ENCODE measurements at regions not wholly inside any gene's neighbourhood (a gene's known extent, or its start where the extent isn't known, plus 50 kb on each side); places are given as distances from the start of the nearest gene placed in this dataset.

- Histone ChIP-seq H3K36me3 (replicated peaks in 1 of 2; ENCODE audit: control insufficient read depth in 1 of 2, insufficient read depth in 2 of 2, low read length in 1 of 2) (no peaks in the 10 kb centered on the region), H4K20me1 (ENCODE audit: insufficient read depth) (no peaks in the 10 kb centered on the region), H3K4me1 (ENCODE audit: control insufficient read depth in 1 of 2, insufficient read depth in 2 of 2, low read depth in 1 of 2, low read length in 1 of 2) (no peaks in the 10 kb centered on the region), H3K9me3 (no peaks in the 10 kb centered on the region), H3K27me3 (ENCODE audit: insufficient read depth) (no peaks in the 10 kb centered on the region), H3K9ac (no peak overlapping the region), H3K4me3 (ENCODE audit: low read depth in 2 of 2, low read length in 1 of 2) (no peak overlapping the region), H3K4me2 (no peak overlapping the region), H2AFZ (ENCODE audit: low read depth) (no peak overlapping the region), H3K27ac (ENCODE audit: low read depth in 2 of 2, low read length in 1 of 2) (no peak overlapping the region), H3K79me2 (ENCODE audit: insufficient read depth) (no peaks in the 10 kb centered on the region), H3K9me2 (no peaks in the 10 kb centered on the region), H3F3A (replicated peaks; ENCODE audit: insufficient read depth) (no peaks in the 10 kb centered on the region)
- no peak for TF ChIP-seq MEF2A (IDR thresholded peaks at IDR 0.05; ENCODE audit: borderline replicate concordance, low read depth)
- no peak for TF ChIP-seq TAF1 (IDR thresholded peaks at IDR 0.05; ENCODE audit: borderline replicate concordance, low read depth, low read length)
- TF ChIP-seq SMC3 (IDR thresholded peaks at IDR 0.05; ENCODE audit: low read depth, low read length): no peak
- no peak for TF ChIP-seq EP300 (IDR thresholded peaks at IDR 0.05; ENCODE audit: borderline replicate concordance in 1 of 2, low read depth in 1 of 2, low read length in 1 of 2)
- 66% methylated on average over 3 of the region's 3 CpGs for WGBS (ENCODE audit: low lambda C conversion rate)
- ChIA-PET POLR2A (no interaction called here), CTCF (no interaction called here)
- no peak for DNase-seq
These were observed 199.8 kb upstream of the POU3F2 start for GRCh38 chr6:98634569-98634968.

- Histone ChIP-seq H3F3A (replicated peaks; ENCODE audit: insufficient read depth) (no peaks in the 10 kb centered on the region), H3K4me1 (ENCODE audit: control insufficient read depth in 1 of 2, insufficient read depth in 2 of 2, low read depth in 1 of 2, low read length in 1 of 2) (no peaks in the 10 kb centered on the region), H3K79me2 (ENCODE audit: insufficient read depth) (no peaks in the 10 kb centered on the region), H3K4me2 (no peak overlapping the region), H3K9ac (no peak overlapping the region), H4K20me1 (ENCODE audit: insufficient read depth) (no peaks in the 10 kb centered on the region), H2AFZ (ENCODE audit: low read depth) (no peak overlapping the region), H3K27ac (ENCODE audit: low read depth in 2 of 2, low read length in 1 of 2) (no peak overlapping the region), H3K36me3 (replicated peaks in 1 of 2; ENCODE audit: control insufficient read depth in 1 of 2, insufficient read depth in 2 of 2, low read length in 1 of 2) (no peaks in the 10 kb centered on the region), H3K9me3 (no peaks in the 10 kb centered on the region), H3K9me2 (no peaks in the 10 kb centered on the region), H3K4me3 (ENCODE audit: low read depth in 2 of 2, low read length in 1 of 2) (no peak overlapping the region), H3K27me3 (ENCODE audit: insufficient read depth) (no peaks in the 10 kb centered on the region)
- POLR2A ChIA-PET: no interaction called here
- DNase-seq: no peak
- CTCF ChIA-PET: no interaction called here
- WGBS (ENCODE audit: low lambda C conversion rate): 51% methylated on average over 2 of the region's 2 CpGs
- TF ChIP-seq FOSL2 (IDR thresholded peaks at IDR 0.05; ENCODE audit: borderline replicate concordance, low read depth) (no peak), ELF1 (IDR thresholded peaks at IDR 0.05) (no peak), RCOR1 (IDR thresholded peaks at IDR 0.05; ENCODE audit: low read length) (no peak), CHD2 (IDR thresholded peaks at IDR 0.05; ENCODE audit: low read length, partially characterized antibody) (no peak), YY1 (IDR thresholded peaks at IDR 0.05; ENCODE audit: low read depth) (no peak), RXRA (IDR thresholded peaks at IDR 0.05; ENCODE audit: borderline replicate concordance, low read depth) (no peak), TAF1 (IDR thresholded peaks at IDR 0.05; ENCODE audit: borderline replicate concordance, low read depth, low read length) (no peak)
These were observed 199.2 kb upstream of the POU3F2 start for GRCh38 chr6:98635191-98635590.

DNA sequence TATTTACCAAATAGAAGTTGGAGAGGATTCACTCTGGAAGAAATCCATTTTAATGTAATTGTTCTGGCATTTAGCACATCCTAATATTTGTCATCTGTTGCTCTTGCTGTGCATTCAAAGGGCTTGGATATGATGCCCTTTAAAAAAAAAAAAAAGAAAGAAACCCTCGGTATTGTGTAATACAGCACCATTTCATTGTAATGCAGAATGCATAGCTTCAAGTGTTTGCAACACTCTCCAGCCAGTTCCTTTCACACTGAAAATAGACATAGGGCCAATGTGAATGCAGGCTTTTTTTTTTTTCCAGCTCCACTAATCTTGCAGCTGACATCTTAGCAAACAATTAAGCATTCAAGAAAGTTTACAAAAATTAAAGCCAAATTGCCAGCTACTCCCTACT is 197.4 kb upstream of the POU3F2 start:
- ChIA-PET POLR2A (no interaction called here), CTCF (interaction anchor here (0.6 kb wide), 1 partner anchor 9 kb away, joined by 3 read pairs; no protein-coding TSS in a partner anchor)
- WGBS (ENCODE audit: low lambda C conversion rate): 43% methylated on average over 1 of the region's 1 CpG
- TF ChIP-seq NRF1 (IDR thresholded peaks at IDR 0.05; ENCODE audit: low read depth, low read length): no peak
- no peak for TF ChIP-seq JUND (IDR thresholded peaks at IDR 0.05)
- TF ChIP-seq YY1 (IDR thresholded peaks at IDR 0.05; ENCODE audit: low read depth): no peak
- TF ChIP-seq, protein P1, sequence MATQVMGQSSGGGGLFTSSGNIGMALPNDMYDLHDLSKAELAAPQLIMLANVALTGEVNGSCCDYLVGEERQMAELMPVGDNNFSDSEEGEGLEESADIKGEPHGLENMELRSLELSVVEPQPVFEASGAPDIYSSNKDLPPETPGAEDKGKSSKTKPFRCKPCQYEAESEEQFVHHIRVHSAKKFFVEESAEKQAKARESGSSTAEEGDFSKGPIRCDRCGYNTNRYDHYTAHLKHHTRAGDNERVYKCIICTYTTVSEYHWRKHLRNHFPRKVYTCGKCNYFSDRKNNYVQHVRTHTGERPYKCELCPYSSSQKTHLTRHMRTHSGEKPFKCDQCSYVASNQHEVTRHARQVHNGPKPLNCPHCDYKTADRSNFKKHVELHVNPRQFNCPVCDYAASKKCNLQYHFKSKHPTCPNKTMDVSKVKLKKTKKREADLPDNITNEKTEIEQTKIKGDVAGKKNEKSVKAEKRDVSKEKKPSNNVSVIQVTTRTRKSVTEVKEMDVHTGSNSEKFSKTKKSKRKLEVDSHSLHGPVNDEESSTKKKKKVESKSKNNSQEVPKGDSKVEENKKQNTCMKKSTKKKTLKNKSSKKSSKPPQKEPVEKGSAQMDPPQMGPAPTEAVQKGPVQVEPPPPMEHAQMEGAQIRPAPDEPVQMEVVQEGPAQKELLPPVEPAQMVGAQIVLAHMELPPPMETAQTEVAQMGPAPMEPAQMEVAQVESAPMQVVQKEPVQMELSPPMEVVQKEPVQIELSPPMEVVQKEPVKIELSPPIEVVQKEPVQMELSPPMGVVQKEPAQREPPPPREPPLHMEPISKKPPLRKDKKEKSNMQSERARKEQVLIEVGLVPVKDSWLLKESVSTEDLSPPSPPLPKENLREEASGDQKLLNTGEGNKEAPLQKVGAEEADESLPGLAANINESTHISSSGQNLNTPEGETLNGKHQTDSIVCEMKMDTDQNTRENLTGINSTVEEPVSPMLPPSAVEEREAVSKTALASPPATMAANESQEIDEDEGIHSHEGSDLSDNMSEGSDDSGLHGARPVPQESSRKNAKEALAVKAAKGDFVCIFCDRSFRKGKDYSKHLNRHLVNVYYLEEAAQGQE (IDR thresholded peaks at IDR 0.05; ENCODE audit: low read depth, low read length): no peak
- TF ChIP-seq, protein P2, sequence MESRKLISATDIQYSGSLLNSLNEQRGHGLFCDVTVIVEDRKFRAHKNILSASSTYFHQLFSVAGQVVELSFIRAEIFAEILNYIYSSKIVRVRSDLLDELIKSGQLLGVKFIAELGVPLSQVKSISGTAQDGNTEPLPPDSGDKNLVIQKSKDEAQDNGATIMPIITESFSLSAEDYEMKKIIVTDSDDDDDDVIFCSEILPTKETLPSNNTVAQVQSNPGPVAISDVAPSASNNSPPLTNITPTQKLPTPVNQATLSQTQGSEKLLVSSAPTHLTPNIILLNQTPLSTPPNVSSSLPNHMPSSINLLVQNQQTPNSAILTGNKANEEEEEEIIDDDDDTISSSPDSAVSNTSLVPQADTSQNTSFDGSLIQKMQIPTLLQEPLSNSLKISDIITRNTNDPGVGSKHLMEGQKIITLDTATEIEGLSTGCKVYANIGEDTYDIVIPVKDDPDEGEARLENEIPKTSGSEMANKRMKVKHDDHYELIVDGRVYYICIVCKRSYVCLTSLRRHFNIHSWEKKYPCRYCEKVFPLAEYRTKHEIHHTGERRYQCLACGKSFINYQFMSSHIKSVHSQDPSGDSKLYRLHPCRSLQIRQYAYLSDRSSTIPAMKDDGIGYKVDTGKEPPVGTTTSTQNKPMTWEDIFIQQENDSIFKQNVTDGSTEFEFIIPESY (IDR thresholded peaks at IDR 0.05; ENCODE audit: borderline replicate concordance, low read depth): no peak
- TF ChIP-seq USF1 (IDR thresholded peaks at IDR 0.05; ENCODE audit: borderline replicate concordance, low read depth): no peak
- TF ChIP-seq RCOR1 (IDR thresholded peaks at IDR 0.05; ENCODE audit: low read length): no peak
- TF ChIP-seq FOXJ3 (CRISPR knock-in tag; IDR thresholded peaks at IDR 0.05): no peak
- TF ChIP-seq ELF1 (IDR thresholded peaks at IDR 0.05): no peak
- no peak for TF ChIP-seq POLR2AphosphoS5 (IDR thresholded peaks at IDR 0.05; ENCODE audit: low read depth, low read length)
- TF ChIP-seq CHD2 (IDR thresholded peaks at IDR 0.05; ENCODE audit: low read length, partially characterized antibody): no peak
- TF ChIP-seq MXI1 (IDR thresholded peaks at IDR 0.05; ENCODE audit: low read depth, low read length): no peak

More for the DNA sequence above, 197.4 kb upstream of the POU3F2 start:
- H3K9me2 ChIP-seq: no peaks in the 10 kb centered on the region
- no peak overlapping the region for H3K9ac ChIP-seq
- H3K4me2 ChIP-seq: no peak overlapping the region
- no peak overlapping the region for H3K27ac ChIP-seq (ENCODE audit: low read depth in 2 of 2, low read length in 1 of 2)
- no peaks in the 10 kb centered on the region for H3F3A ChIP-seq (replicated peaks; ENCODE audit: insufficient read depth)
- no peaks in the 10 kb centered on the region for H3K4me1 ChIP-seq (ENCODE audit: control insufficient read depth in 1 of 2, insufficient read depth in 2 of 2, low read depth in 1 of 2, low read length in 1 of 2)
- no peaks in the 10 kb centered on the region for H3K9me3 ChIP-seq
- no peaks in the 10 kb centered on the region for H3K27me3 ChIP-seq (ENCODE audit: insufficient read depth)
- H3K36me3 ChIP-seq (replicated peaks in 1 of 2; ENCODE audit: control insufficient read depth in 1 of 2, insufficient read depth in 2 of 2, low read length in 1 of 2): no peaks in the 10 kb centered on the region
- H3K79me2 ChIP-seq (ENCODE audit: insufficient read depth): no peaks in the 10 kb centered on the region
- no peak overlapping the region for H2AFZ ChIP-seq (ENCODE audit: low read depth)
- no peak overlapping the region for H3K4me3 ChIP-seq (ENCODE audit: low read depth in 2 of 2, low read length in 1 of 2)
- DNase-seq: no peak
- no peaks in the 10 kb centered on the region for H4K20me1 ChIP-seq (ENCODE audit: insufficient read depth)
